IMR-90 (cell line): ENCODE measurements at regions not wholly inside any gene's neighbourhood (a gene's known extent, or its start where the extent isn't known, plus 50 kb on each side); places are given as distances from the start of the nearest gene placed in this dataset.
A peak's percentile ranks its signal among the peaks of the same experiment; 100 is the strongest.

Source experiments
- ATAC-seq: fragments of 200-7000 bp; cut with Tn5 transposase; 2 replicates; pipeline ENCODE4 v1.9.1; 2020; ENCODE audit warnings: low read depth, mild to moderate bottlenecking, moderate library complexity
- BruUV-seq: library from RNA; stranded (reverse); fragments of 400-500 nt; replicated peaks from 2 replicates; lab custom pipeline; 2021; lab: Mats Ljungman, UMichigan
- CTCF ChIA-PET: fragments of 300-600 bp; formaldehyde crosslinking; extraction: SDS; loops from one replicate; lab custom pipeline; 2021; ENCODE audit warnings: antibody characterized with exemption; lab: Yijun Ruan, JAX
- POLR2A ChIA-PET: fragments of 300-600 bp; sonication (Branson Sonifier 250); formaldehyde crosslinking; loops from one replicate; lab custom pipeline; 2022; ENCODE audit warnings: antibody characterized with exemption; ENCODE audit not compliant: unreplicated experiment; lab: Charles Lee
- DNase-seq: peaks from one replicate; pipeline ENCODE4 v3.0.0; 2013
- H2AFZ ChIP-seq: replicated peaks from 2 replicates; pipeline ENCODE3; 2013; ENCODE audit warnings: low read length, mild to moderate bottlenecking; ENCODE audit not compliant: poor library complexity
- H2AK5ac ChIP-seq: 2 replicates; pipeline ENCODE4 v1.6.1; 2013; ENCODE audit warnings: low read depth, low read length, inconsistent platforms
- H2AK9ac ChIP-seq: replicated peaks from 2 replicates; pipeline ENCODE3; 2013; ENCODE audit warnings: mild to moderate bottlenecking, low read depth, low read length, moderate library complexity; ENCODE audit not compliant: poor library complexity
- H2BK120ac ChIP-seq: 2 replicates; pipeline ENCODE4 v1.6.1; 2013; ENCODE audit warnings: low read depth, low read length, inconsistent platforms
- H2BK15ac ChIP-seq: 3 replicates; pipeline ENCODE4 v1.6.1; 2013; ENCODE audit warnings: low read depth, low read length, inconsistent platforms
- H2BK20ac ChIP-seq: 2 replicates; pipeline ENCODE4 v1.6.1; 2013; ENCODE audit warnings: low read depth, mild to moderate bottlenecking, inconsistent platforms, low read length, moderate library complexity
- H2BK5ac ChIP-seq: 2 replicates; pipeline ENCODE4 v1.6.1; 2013; ENCODE audit warnings: mild to moderate bottlenecking, low read depth, low read length, inconsistent platforms; ENCODE audit not compliant: poor library complexity, severe bottlenecking
- H3K14ac ChIP-seq: replicated peaks from 2 replicates; pipeline ENCODE4 v1.6.1; 2013; ENCODE audit warnings: low read depth, low read length, inconsistent platforms
- H3K18ac ChIP-seq: 2 replicates; pipeline ENCODE4 v1.6.1; 2013; ENCODE audit warnings: low read depth, low read length, control low read depth
- H3K23ac ChIP-seq: 2 replicates; pipeline ENCODE4 v1.6.1; 2013; ENCODE audit warnings: low read depth, low read length, inconsistent platforms
- H3K27ac ChIP-seq: 2 replicates; pipeline ENCODE4 v1.5.1; 2013; ENCODE audit warnings: mild to moderate bottlenecking, control low read depth, low read length; ENCODE audit not compliant: insufficient read depth
- H3K27me3 ChIP-seq: 2 replicates; pipeline ENCODE4 v1.6.1; 2013; ENCODE audit warnings: low read length; ENCODE audit not compliant: control insufficient read depth, insufficient read depth
- H3K36me3 ChIP-seq: 2 replicates; pipeline ENCODE4 v1.6.1; 2013; ENCODE audit warnings: low read length, mixed read lengths; ENCODE audit not compliant: control insufficient read depth, insufficient read depth
- H3K4ac ChIP-seq: 2 replicates; pipeline ENCODE4 v1.6.1; 2013; ENCODE audit warnings: low read depth, low read length, inconsistent platforms
- H3K4me1 ChIP-seq: 2 replicates; pipeline ENCODE4 v1.6.1; 2013; ENCODE audit warnings: low read length, mixed read lengths; ENCODE audit not compliant: control insufficient read depth, insufficient read depth
- H3K4me2 ChIP-seq: 2 replicates; pipeline ENCODE4 v1.6.1; 2013; ENCODE audit warnings: low read depth, mild to moderate bottlenecking, control low read depth, low read length, moderate library complexity
- H3K4me3 ChIP-seq: 2 replicates; pipeline ENCODE4 v1.5.1; 2013; ENCODE audit warnings: low read depth, mild to moderate bottlenecking, control low read depth, low read length, moderate library complexity; ENCODE audit not compliant: insufficient read depth
- H3K56ac ChIP-seq: 2 replicates; pipeline ENCODE4 v1.6.1; 2013; ENCODE audit warnings: low read length, inconsistent platforms; ENCODE audit not compliant: insufficient read depth; ENCODE audit errors: extremely low read depth
- H3K79me1 ChIP-seq, 2 experiments: 2 replicates each; pipeline ENCODE4 v1.6.1; 2013; ENCODE audit warnings: low read length in 2 of 2, inconsistent platforms in 1 of 2, low read depth in 1 of 2
- H3K9ac ChIP-seq: 2 replicates; pipeline ENCODE4 v1.6.1; 2013; ENCODE audit warnings: low read depth, low read length, control low read depth
- H3K9me1 ChIP-seq: 2 replicates; pipeline ENCODE4 v1.6.1; 2013; ENCODE audit warnings: low read length, inconsistent platforms; ENCODE audit not compliant: insufficient read depth
- H3K9me3 ChIP-seq: 2 replicates; pipeline ENCODE4 v1.6.1; 2013; ENCODE audit warnings: low read length; ENCODE audit not compliant: control insufficient read depth, insufficient read depth
- H4K20me1 ChIP-seq: 2 replicates; pipeline ENCODE4 v1.6.1; 2013; ENCODE audit warnings: low read length, inconsistent platforms; ENCODE audit not compliant: insufficient read depth
- H4K5ac ChIP-seq: 2 replicates; pipeline ENCODE4 v1.6.1; 2013; ENCODE audit warnings: mild to moderate bottlenecking, low read depth, low read length, control low read depth
- H4K8ac ChIP-seq, 2 experiments: 2 replicates each; pipeline ENCODE4 v1.6.1; 2013; ENCODE audit warnings: low read depth in 2 of 2, low read length in 2 of 2, control low read depth in 1 of 2, inconsistent platforms in 1 of 2
- H4K91ac ChIP-seq: 2 replicates; pipeline ENCODE4 v1.6.1; 2013; ENCODE audit warnings: low read depth, low read length, inconsistent platforms; ENCODE audit not compliant: insufficient read depth
- BHLHE40 ChIP-seq: fragments of 150-350 bp; IDR thresholded peaks from 2 replicates; pipeline ENCODE4 v1.6.1; 2016; ENCODE audit warnings: mild to moderate bottlenecking, low read depth, low read length
- CEBPB ChIP-seq: IDR thresholded peaks from 2 replicates; pipeline ENCODE4 v1.6.1; 2012; ENCODE audit warnings: low read depth, low read length, improper control_type of control experiment
- CHD1 ChIP-seq: IDR thresholded peaks from 2 replicates; pipeline ENCODE4 v1.6.1; 2012; ENCODE audit warnings: low read depth, low read length, improper control_type of control experiment
- CTCF ChIP-seq: conservative IDR thresholded peaks from 2 replicates; pipeline ENCODE4 v1.5.1; 2012; ENCODE audit warnings: mild to moderate bottlenecking, low read depth, low read length, improper control_type of control experiment
- ELK1 ChIP-seq: fragments of 150-350 bp; IDR thresholded peaks from 2 replicates; pipeline ENCODE4 v1.6.1; 2016; ENCODE audit warnings: low read depth, mild to moderate bottlenecking, low read length, moderate library complexity, borderline replicate concordance
- FOS ChIP-seq: fragments of 150-350 bp; IDR thresholded peaks from 2 replicates; pipeline ENCODE4 v1.6.1; 2016; ENCODE audit warnings: low read depth, low read length
- MAFK ChIP-seq: IDR thresholded peaks from 2 replicates; pipeline ENCODE4 v1.6.1; 2012; ENCODE audit warnings: low read depth, low read length, improper control_type of control experiment
- MAZ ChIP-seq: IDR thresholded peaks from 2 replicates; pipeline ENCODE4 v1.6.1; 2012; ENCODE audit warnings: low read depth, mild to moderate bottlenecking, low read length, improper control_type of control experiment, moderate library complexity, borderline replicate concordance
- MXI1 ChIP-seq: IDR thresholded peaks from 2 replicates; pipeline ENCODE4 v1.6.1; 2012; ENCODE audit warnings: low read depth, mild to moderate bottlenecking, low read length, moderate library complexity, borderline replicate concordance
- NFE2L2 ChIP-seq: fragments of 150-350 bp; IDR thresholded peaks from 2 replicates; pipeline ENCODE4 v1.6.1; 2016; ENCODE audit warnings: low read depth, mild to moderate bottlenecking, low read length
- POLR2A ChIP-seq: IDR thresholded peaks from 2 replicates; pipeline ENCODE4 v1.6.1; 2012; ENCODE audit warnings: mild to moderate bottlenecking, low read depth, low read length
- RAD21 ChIP-seq: IDR thresholded peaks from 2 replicates; pipeline ENCODE4 v1.6.1; 2012; ENCODE audit warnings: low read length, improper control_type of control experiment
- RCOR1 ChIP-seq: IDR thresholded peaks from 2 replicates; pipeline ENCODE4 v1.6.1; 2012; ENCODE audit warnings: mild to moderate bottlenecking, low read length, improper control_type of control experiment; ENCODE audit not compliant: insufficient replicate concordance
- RFX5 ChIP-seq: IDR thresholded peaks from 2 replicates; pipeline ENCODE4 v1.8.0; 2012; ENCODE audit warnings: low read depth, mild to moderate bottlenecking, low read length, moderate library complexity
- SMC3 ChIP-seq: fragments of 150-350 bp; IDR thresholded peaks from 2 replicates; pipeline ENCODE4 v1.6.1; 2016; ENCODE audit warnings: low read depth, mild to moderate bottlenecking, antibody characterized with exemption, low read length, moderate library complexity
- USF2 ChIP-seq: fragments of 150-350 bp; IDR thresholded peaks from 2 replicates; pipeline ENCODE4 v1.6.1; 2017; ENCODE audit warnings: mild to moderate bottlenecking, antibody characterized with exemption, low read length, low read depth
- WGBS, 2 experiments: methylation state at CpG; one replicate each; pipeline versions ENCODE4 v1.1.5 to v1.1.7; 2013; ENCODE audit warnings: missing lambda C conversion rate in 2 of 2; ENCODE audit not compliant: insufficient read length in 1 of 2; ENCODE audit errors: extremely low coverage in 2 of 2; 5-methylcytosine and 5-hydroxymethylcytosine counted together
- dilution Hi-C: fragments of 300-500 bp; cut with HindIII; formaldehyde crosslinking; loops from one replicate; pipeline ENCODE4 v1.14.3; 2018; ENCODE audit warnings: low sequenced_read_pairs; ENCODE audit not compliant: unreplicated experiment
- in situ Hi-C: fragments of 300-500 bp; cut with MboI; formaldehyde crosslinking; loops from 3 replicates; pipeline ENCODE4 v1.14.3; 2019; ENCODE audit warnings: low sequenced_read_pairs, inconsistent platforms, mixed read lengths
- intact Hi-C: fragments of 100-400 bp; cut with micrococcal nuclease; formaldehyde crosslinking; loops from 2 replicates; pipeline ENCODE4 v1.10.0; 2022

- Histone ChIP-seq H3K23ac (no peak overlapping the region), H3K4me2 (no peak overlapping the region), H2AFZ (no peak overlapping the region), H3K36me3 (no peaks in the 10 kb centered on the region), H4K5ac (peak overlapping the region; percentile 20; the same call in 1 of the 2 replicates), H3K4me3 (no peak overlapping the region), H3K27ac (no peak overlapping the region), H3K14ac (no peak overlapping the region), H3K9me3 (no peaks in the 10 kb centered on the region), H2BK120ac (peak overlapping the region; percentile 69; the same call in 1 of the 2 replicates), H3K56ac (no peak overlapping the region), H2BK5ac (no peak overlapping the region), H2BK20ac (peak overlapping the region; percentile 73; the same call in 1 of the 2 replicates), H4K20me1 (no peaks in the 10 kb centered on the region), H2AK5ac (no peak overlapping the region), H3K9ac (no peak overlapping the region), H4K8ac (no peak overlapping the region), H2BK15ac (0 out of 3 replicates have a peak overlapping the region, but pooled peaks have one; percentile 72), H2AK9ac (no peak overlapping the region), H3K4me1 (peaks cover 8% of the 10 kb centered on the region), H3K18ac (peak overlapping the region; percentile 29; the same call in 1 of the 2 replicates), H3K9me1 (peaks cover 9% of the 10 kb centered on the region), H4K91ac (no peak overlapping the region), H3K4ac (0 out of 2 replicates have a peak overlapping the region, but pooled peaks have one; percentile 43), H3K27me3 (no peaks in the 10 kb centered on the region), H3K79me1 (no peaks in the 10 kb centered on the region)
- intact Hi-C loops (no loop called here), dilution Hi-C loops (no loop called here), in situ Hi-C loops (no loop called here)
- POLR2A ChIA-PET = no interaction called here
- WGBS, 2 experiments = 100% methylated on average over 2 of the region's 2 CpGs; no CpG with 5 or more reads in 1 of the 2 experiments
- no peak for TF ChIP-seq RCOR1
- no peak for TF ChIP-seq ELK1
- TF ChIP-seq BHLHE40 = no peak
- TF ChIP-seq MAZ = no peak
- no peak for TF ChIP-seq RAD21
- no peak for TF ChIP-seq POLR2A
- no peak for TF ChIP-seq CEBPB
- no peak for TF ChIP-seq MAFK
- no peak for TF ChIP-seq SMC3
- no peak for TF ChIP-seq CHD1
- no peak for TF ChIP-seq USF2
- no peak for TF ChIP-seq NFE2L2
- TF ChIP-seq MXI1 = no peak
- no peak for TF ChIP-seq CTCF
- no peak for TF ChIP-seq RFX5
- no peak for TF ChIP-seq FOS
- no TSS peak for BruUV-seq
- CTCF ChIA-PET = interaction anchor here (0.8 kb wide), 1 partner anchor 145 kb away, joined by 3 read pairs; no protein-coding TSS in a partner anchor
- no peak for ATAC-seq
- no peak for DNase-seq
Measured at GRCh38 chr6:121649951-121650350, 214.5 kb downstream of the GJA1 start.
